ENCODE measurements at regions not wholly inside any gene's neighbourhood (a gene's known extent, or its start where the extent isn't known, plus 50 kb on each side); places are given as distances from the start of the nearest gene placed in this dataset.
"Not testable (repeated sequence)": the region's sequence is repeated elsewhere in the genome, so short reads cannot be mapped to it uniquely, and the experiment has no call there.

DNA sequence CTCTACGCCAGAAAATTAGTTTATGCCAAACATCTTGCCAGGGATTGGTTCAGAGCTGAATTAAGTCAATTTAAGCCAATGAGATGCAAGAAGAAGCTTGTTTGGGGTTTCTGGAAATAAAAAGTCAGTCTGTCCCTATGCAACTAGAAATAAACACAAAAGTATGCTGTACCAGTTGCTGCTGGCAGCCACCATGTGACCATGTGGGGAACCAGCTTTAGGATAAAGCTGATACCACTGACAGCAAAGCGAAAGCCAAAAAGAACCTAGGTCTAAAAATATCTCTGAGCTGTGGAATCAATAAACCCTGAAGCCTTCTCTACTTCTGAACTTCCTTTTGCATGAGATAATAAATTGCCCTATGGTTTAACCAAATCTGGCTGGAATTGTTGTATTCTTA, 181.8 kb upstream of the PARD3B start:
- no peak for DNase-seq (ENCODE audit: low read depth)

DNA sequence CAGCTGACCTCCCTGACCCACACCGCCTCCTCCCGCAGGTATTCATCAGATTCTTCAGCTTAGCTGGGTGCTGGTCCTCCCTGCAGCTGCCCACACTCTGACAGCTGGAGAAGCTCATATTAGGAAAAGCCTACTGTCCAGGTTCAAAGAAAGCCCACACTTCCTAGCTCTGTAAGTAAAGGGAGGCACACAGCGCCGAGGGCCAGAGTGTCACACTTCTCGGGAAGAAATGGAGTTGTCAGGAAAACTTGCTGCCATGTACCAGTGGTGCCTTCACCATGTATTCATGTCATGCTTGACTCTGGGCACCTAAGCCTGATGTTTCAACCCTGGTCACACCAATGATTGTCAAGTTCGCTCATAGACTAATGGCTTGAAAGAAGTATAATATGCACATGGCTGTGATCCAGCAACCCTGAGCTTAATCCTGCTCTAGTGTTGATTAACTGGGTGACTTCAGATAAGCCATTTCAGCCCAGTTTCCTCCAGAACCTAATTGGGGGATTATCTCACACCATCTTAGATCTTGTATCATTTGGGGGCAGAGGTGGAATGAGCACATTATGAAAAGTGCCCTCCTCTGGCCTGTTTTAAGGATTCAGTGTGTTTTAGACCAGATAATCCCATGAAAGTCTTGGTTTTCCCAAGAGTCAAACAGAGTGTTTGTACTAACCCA, 180.3 kb upstream of the PARD3B start:
- DNase-seq (ENCODE audit: low read depth): no peak

DNA sequence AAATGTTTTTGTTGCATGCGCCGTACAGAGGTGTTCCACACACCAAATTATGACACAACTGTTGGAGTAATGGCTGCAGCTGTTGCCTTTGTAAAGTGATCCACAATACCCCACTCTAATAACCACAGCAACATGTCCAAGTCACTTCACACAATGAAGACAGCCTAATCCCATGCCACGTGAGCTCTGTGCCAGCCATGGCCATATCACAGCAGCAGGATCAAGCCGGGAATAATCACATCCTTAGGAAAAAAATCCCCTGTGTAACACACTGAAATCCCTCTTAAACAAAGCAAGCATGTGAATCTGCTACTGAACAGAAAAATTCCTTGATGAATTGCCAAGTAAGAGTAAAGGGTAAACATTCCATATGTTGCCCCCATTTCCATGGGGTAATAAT, 179.5 kb upstream of the PARD3B start:
- no peak for DNase-seq (ENCODE audit: low read depth)

DNA sequence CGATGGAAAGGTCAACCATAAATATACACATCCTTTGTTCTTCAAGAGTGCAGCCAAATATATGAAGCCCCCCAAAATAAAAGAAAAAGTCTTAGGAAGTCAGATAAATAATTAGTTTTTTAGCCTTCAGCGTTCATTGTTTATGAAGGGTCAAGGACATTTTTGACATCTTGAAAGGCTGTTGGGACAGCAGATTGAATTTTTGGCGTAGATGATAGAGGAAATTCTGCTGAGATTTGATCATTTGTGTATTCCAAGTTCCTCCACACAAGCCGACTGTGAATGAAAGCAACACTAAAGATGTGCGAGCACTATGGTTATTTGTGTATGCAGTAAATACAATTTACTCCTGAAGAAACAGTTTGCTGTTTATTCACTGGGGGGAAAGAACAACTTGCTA, 177.8 kb upstream of the PARD3B start:
- DNase-seq (ENCODE audit: low read depth): no peak

DNA sequence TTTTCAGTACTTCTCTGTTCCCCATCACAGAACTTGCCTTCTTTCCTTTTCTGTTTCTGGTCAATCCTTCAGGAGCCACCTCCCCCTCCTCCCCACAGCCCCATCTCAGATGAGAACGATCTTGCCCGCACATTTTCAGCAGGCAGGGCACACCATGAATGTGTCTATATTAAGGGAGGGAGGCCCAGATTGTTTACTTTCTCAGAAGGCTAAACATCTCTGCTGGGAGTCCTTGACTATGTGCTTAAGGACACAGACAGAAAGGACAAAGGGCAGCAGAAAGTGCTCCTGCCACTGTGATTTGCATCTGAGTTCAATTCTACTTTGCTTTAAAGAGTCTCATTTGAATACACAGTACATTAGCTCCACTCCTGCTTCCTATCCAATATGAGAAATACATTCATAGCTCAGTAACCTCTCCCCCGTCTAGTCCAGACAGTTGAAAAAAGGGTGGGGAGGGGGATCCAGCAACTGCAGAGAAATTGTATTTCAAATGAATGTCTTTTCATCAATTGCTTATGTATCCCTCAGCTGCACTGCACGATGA, 175.0 kb upstream of the PARD3B start:
- no peak for DNase-seq (ENCODE audit: low read depth)

DNA sequence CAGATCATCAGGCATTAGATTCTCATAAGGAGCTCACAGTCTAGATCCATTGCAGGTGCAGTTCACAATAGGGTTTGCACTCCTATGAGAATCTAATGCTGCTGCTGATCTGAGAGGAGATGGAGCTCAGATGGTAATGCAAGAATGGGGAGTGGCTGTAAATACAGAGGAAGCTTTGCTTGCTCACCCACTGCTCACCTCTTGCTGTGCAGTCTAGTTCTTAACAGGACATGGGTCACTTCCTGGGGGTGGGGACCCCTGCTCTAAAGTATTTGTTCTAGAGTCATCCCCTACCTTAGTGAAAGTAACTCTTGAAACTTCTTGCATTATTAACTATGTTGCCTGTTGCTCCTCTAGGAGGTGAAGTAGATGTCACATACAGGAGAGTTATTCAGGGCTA, 171.3 kb upstream of the PARD3B start:
- no peak for DNase-seq (ENCODE audit: low read depth)

DNA sequence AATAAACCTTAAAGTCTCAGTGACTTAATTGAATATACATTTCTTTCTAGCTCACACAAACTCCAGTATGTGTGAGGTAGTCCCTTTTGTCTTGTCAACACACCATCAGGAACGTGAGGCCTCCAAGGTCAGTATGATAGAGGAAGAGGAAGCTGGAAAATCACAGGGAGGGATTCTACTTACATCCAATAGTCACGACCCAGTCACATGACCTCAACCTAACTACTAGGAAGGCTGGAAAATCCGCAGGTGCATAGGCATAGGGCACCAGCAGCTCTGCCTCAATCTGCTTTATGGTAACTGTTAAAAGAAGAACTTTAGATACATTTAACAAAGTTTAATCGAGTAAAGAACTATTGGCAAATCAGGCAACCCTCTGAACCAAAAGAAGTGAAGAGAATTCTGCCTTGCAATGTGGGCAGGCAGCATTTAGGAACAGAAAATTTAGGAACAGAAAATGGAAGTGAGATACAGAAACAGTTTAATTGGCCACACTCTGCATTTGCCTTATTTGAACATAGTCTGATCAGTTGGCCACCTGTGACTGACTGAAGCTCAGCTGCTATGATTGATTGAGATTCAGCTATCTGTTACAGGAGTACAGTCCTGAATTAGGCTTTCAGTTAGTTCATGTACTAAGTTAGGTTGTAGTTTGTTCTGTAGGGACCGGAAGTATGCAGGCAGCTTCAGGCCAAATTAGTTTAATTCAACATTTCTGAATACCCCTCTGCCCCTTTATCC, 165.0 kb upstream of the PARD3B start:
- DNase-seq (ENCODE audit: low read depth): no peak

DNA sequence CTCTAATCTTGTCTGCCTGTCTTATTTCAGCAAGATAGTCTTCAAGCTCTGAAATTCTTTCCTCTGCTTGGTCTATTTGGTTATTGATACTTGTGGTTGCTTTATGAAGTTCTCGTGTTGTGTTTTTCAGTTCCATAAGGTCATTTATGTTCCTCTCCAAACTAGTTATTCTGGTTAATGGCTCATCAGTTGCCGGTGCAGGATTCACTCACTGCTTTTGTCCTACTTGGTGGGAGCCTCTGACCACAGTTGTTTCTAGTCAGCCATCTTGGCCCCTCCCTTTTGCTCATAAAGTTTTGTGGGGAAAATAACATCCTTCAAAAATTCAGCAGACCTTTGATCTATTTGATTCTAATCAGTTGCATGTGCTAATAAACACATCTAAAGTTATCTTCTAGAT, 158.6 kb upstream of the PARD3B start:
- no peak for DNase-seq (ENCODE audit: low read depth)

DNA sequence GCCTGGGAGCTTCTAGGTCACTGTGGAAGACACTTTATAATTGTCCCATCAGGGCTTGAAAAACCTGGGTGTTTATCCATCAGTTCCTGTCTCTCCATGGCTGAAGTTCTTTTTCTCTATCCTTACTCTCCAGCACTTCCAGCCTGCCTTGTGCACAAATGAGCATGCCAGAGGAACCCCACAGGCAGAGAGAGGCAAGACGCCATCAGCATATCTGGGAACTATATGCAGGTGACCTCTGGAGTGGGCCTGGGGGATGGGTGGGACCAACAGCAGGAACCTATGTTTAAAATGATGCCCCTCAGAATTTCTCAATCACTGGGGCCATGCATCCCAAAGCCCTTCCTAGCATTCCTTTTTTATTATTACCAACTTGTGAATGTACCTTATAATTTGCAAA, 156.2 kb upstream of the PARD3B start:
- no peak for DNase-seq (ENCODE audit: low read depth)

DNA sequence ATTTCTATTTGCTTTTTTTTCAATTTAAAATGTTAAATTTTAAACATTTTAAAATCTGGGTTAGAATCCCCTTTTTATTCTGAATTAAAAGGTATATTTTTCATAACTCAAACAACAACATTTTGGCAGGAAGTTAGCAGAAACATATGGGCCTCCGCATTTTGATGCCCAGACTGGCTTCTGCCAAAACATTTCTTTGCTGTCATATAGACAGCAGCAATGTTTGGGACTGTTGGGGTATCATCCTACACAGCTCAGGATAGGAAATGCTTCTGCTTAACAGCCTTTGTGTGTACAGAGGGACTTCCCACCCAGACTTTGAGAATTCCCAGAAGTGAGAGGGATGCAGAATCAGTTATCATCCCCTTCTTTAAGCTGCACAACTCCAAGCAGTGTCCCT, 155.4 kb upstream of the PARD3B start:
- no peak for DNase-seq (ENCODE audit: low read depth)

DNA sequence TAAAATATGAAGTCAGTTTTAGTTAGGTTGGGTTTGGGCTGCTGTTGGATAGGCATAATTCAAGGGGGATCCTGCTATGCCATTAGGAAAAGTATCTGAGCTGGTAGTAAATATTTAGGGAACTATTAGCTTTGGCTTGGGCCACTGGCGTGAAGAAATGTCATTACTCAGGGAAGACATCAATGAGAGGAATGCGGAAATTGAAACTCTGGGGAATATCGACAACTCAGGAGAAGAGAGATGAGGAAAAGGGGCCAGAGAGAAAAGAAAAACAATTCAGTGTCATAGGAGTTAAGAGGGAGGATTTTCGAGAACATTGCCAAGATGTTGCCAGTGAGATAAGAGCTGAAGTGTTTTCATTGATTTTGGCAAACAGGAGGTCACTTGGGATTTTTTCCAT, 149.7 kb upstream of the PARD3B start:
- no peak for DNase-seq (ENCODE audit: low read depth)

DNA sequence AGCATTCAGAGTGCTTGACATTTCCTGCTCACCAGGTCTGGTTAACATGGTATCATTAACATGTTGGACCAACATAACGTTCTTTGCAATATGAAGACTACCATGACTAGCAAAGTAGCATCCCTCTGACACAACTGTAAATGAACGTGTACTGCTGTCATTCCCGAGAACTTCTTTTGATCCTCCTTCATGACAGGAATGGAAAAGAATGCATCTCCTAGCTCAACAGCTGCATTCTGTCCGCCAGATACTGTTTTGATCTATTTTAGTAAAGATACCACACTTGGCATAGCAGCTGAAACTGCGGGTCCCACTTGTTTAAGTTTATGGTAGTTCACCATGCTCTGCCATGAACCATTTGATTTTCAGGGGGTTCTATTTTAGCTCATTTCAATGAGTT, 144.2 kb upstream of the PARD3B start:
- no peak for DNase-seq (ENCODE audit: low read depth)

DNA sequence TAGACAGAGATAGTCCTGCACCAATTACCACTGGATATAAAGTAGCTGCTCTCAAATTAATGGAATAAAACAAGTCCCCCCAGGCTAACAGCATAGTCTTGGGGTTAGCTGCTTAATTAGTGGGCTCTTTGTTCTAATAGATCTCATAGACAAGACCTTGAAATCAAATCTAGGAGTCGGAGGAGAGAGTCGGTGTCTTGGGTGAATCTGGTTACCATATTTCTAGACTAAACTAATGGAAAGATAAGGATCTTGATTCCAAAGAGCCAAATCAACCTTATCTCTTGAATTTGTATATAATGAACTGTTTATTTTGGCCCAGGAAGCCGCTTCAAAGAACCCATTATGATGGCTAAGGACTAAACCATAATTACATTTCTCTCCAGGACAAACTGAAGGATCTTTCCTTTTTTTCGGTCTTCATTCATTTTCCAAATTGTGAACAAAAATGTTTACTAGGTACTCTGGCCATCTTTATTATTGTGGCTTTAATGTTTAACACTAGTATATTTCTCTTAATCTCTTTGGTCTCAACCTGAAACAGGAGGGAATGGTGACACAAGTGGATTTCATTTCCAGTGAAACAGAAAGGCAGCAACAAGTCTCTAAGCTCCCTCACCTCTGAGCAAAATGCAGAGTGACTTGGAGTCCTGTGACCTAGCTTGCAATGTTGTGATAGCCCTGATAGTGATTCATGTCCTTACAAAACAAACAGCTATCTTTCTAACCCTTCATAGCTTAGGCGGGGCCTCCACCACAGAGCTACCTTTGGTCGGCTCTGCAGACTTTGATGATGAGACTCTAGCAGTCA, 137.9 kb upstream of the PARD3B start:
- DNase-seq (ENCODE audit: low read depth): peak; percentile 5

DNA sequence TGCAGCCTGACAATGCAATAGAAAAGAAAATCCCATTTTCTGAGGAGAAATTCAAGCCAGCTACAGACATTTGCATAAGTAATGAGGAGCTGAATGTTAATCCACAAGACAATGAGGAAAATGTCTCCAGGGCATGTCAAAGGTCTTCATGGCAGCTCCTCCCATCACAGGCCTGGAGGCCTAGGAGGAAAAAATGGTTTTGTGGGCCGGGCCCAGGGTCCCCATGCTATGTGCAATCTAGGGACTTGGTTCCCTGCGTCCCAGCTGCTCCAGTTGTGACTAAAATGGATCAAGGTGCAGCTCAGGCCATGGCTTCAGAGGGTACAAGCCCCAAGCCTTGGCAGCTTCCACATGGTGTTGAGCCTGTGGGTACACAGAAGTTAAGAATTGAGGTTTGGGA, 132.5 kb upstream of the PARD3B start:
- not testable (repeated sequence) for DNase-seq (ENCODE audit: low read depth)

DNA sequence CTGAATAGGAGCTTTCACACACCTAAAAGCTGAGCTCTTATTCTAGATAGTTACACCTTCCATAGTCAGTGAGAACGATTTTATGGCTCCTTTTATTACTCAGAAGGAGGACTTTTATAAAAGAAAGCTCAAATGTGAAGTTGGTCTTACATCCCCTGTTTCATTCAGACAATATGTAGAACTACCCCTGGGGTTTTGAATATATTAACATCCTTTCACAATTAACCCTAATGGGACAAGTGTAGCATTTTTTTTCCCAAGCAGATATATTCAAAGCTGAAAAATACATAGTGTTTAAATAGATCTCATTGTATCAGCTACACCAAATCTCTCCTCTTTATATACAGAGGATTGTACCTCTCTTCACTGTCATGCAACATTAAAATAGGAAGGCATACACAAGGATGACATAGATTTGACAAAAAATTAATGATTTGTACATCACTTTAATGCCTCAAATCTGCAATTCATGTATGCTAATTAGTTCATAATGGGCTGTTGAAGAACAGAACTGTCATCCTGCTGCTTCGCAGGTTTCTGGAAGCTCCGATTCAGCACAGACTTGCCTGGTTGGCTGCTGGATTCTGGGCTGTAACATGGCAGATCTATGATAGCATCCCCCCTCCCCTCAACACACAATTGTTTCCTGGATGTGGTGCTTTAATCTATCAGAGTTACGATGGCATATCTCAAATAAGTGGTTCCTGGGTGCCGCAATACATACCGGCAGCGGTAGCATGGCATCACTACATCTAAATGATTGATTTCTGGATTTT, 129.7 kb upstream of the PARD3B start:
- no peak for DNase-seq (ENCODE audit: low read depth)

DNA sequence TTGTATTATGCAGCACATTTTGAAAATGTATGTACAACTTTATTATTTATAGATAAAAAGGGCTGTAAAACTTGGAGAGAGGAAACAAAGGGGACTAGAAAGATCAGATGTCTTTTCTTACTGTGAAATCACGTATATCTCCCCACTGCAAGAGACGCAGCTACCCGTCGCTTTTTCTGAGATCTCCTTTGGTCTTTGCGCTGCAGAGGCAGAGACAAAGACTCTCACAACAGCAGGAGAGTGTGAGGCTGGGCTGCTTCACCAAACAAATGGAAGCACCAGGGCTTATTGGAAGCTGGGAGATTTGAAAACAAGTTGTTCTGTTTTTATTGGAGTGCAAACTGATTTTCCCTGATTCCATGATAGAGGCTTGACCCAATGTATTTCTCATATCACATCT, 129.0 kb upstream of the PARD3B start:
- DNase-seq (ENCODE audit: low read depth): no peak

DNA sequence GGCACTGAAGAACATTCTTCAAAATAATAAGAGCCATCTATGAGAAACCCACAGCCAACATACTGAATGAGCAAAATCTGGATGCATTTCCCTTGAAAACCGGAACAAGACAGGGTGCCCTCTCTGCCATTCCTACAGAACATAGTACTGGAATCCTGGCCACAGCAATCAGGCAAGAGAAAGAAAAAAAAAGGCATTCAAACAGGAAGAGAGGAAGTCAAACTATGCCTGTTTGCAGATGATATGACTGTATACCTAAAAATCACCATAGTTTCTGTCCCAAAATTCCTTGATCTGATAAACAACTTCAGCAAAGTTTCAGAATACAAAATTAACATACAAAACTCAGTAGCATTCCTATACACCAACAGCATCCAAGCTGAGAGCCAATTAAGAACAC, 119.5 kb upstream of the PARD3B start:
- DNase-seq (ENCODE audit: low read depth): no peak

DNA sequence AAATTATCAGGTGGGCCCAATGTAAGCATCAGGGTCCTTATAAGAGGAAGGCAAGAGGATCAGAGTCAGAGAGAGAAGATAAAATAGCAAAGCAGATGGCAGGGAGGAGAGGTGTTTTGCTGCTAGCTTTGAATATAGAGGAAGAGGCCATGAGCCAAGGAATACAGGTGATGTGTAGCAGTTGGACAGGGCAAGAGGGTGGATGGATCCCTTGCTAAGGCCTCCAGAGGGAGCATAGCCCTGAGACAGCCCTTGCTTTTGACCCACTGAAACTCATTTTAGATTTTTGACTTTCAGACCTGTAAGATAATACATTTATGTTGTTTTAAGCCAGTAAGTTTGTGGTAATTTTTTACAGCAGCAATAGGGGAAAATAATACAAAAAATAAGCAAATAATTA, 116.6 kb upstream of the PARD3B start:
- DNase-seq (ENCODE audit: low read depth): no peak

DNA sequence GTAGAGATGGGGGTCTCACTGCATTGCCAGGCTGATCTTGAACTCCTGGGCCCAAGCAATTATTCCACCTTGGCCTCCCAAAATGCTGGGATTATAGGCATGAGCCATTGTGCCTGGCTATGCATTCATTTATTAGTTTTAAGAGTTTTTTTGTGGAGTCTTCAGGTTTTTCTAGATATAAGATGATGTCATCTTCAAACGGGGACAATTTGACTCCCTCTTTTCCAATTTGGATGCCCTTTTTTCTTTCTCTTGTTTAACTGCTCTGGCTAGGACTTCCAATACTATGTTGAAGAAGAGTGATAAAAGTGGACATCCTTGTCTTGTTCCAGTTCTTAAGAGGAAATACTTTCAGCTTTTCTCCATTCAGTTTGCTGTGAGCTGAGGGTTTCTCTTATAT, 113.7 kb upstream of the PARD3B start:
- no peak for DNase-seq (ENCODE audit: low read depth)

DNA sequence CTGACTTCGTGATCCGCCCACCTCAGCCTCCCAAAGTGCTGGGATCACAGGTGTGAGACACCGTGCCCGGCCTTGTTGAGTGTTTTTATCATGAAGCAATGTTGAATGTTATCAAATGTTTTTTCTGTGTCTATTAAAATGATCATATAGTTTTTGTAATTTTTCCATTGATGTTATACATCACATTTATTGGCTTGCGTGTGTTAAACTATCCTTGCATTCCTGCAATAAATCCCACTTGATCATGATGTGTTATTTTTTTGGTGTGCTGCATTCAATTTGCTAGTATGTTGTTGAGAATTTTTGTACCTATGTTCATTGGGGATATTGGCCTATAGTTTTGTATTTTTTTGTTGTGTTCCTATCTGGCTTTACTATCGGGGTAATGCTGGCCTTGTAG, 113.1 kb upstream of the PARD3B start:
- DNase-seq (ENCODE audit: low read depth): no peak

DNA sequence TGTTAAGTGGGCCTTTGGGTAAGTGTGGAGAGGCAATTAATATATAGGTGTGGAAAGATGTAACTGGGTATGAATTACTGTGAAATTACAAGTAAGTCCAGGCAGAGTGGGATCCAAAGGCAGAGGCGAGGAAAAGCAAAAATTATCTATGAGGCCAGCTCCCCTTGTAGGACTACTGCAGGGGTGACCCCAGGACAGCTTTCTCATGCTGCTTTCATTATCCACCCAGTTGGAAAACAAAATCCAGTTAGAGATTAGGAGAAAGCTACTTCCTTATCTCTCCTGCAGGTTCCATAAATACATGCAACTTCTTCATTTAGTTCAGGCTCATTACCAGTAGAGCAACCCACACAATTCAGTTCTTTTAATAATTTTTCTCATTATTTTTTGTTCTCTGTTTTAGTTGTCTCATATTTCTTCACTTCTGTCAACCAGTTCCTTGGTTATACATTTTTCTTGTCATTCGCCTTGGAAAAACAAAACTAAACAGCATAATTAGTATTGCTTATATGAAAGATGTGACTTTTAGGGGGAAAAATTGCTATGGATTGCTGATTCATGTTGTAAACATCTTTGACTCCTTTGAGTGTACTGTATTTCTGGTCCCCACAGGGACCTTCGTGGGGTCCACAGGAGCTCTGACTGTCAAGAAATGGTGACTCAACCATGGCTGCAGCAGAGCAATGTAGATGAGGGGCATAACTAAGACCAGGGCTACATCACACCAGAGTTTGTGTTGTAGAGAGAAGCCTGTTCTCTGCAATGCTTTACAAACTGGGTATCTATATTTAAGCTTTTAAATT, 110.4 kb upstream of the PARD3B start:
- no peak for DNase-seq (ENCODE audit: low read depth)

Data from amniotic epithelial cell (primary cell).